SK-N-SH (cell line): ENCODE measurements at regions not wholly inside any gene's neighbourhood (a gene's known extent, or its start where the extent isn't known, plus 50 kb on each side); places are given as distances from the start of the nearest gene placed in this dataset.

ENCODE experiments used
- CTCF ChIA-PET: fragments of 300-600, 350-600 bp; formaldehyde crosslinking; extraction: SDS; loops from one replicate; lab custom pipeline; 2021; lab: Yijun Ruan, JAX
- POLR2A ChIA-PET: fragments of 350-600 bp; sonication (Branson Sonifier 250); formaldehyde crosslinking; extraction: SDS; loops from one replicate; lab custom pipeline; 2020; ENCODE audit warnings: antibody characterized with exemption, inconsistent platforms; lab: Yijun Ruan, JAX
- DNase-seq: peaks from one replicate; pipeline ENCODE4 v3.0.0; 2012
- H2AFZ ChIP-seq: fragments of 200-600 bp; sonication (generic); 2 replicates; pipeline ENCODE4 v1.8.1; 2016; ENCODE audit warnings: antibody characterized with exemption, mild to moderate bottlenecking, low read depth
- H3F3A ChIP-seq: fragments of 200-600 bp; sonication (generic); replicated peaks from 2 replicates; pipeline ENCODE3; 2016; ENCODE audit warnings: antibody characterized with exemption, mild to moderate bottlenecking; ENCODE audit not compliant: insufficient read depth
- H3K27ac ChIP-seq, 2 experiments: fragments of 200-500 bp in 1 of 2; fragments of 200-600 bp in 1 of 2; sonication (Bioruptor generic) in 1 of 2; sonication (generic), shearing (Covaris generic) in 1 of 2; 2 replicates each; pipeline versions ENCODE4 v1.5.1 to v1.6.1; 2014 to 2016; ENCODE audit warnings: low read depth in 2 of 2, inconsistent platforms in 1 of 2, low read length in 1 of 2, mild to moderate bottlenecking in 1 of 2, mixed read lengths in 1 of 2
- H3K27me3 ChIP-seq: fragments of 200-600 bp; sonication (generic), shearing (Covaris generic); 2 replicates; pipeline ENCODE4 v1.6.1; 2016; ENCODE audit warnings: mixed run types; ENCODE audit not compliant: insufficient read depth
- H3K36me3 ChIP-seq, 2 experiments: fragments of 200-500 bp in 1 of 2; fragments of 200-600 bp in 1 of 2; sonication (Bioruptor generic) in 1 of 2; sonication (generic) in 1 of 2; replicated peaks in 1 of 2; 2 replicates each; pipeline versions ENCODE3 to v1.5.1; 2014 to 2016; ENCODE audit warnings: low read length in 1 of 2, mild to moderate bottlenecking in 1 of 2; ENCODE audit not compliant: insufficient read depth in 2 of 2, control insufficient read depth in 1 of 2
- H3K4me1 ChIP-seq, 2 experiments: fragments of 200-500 bp in 1 of 2; fragments of 200-600 bp in 1 of 2; sonication (Bioruptor generic) in 1 of 2; sonication (generic), shearing (Covaris generic) in 1 of 2; 2 replicates each; pipeline versions ENCODE4 v1.5.1 to v1.6.1; 2014 to 2016; ENCODE audit warnings: low read depth in 1 of 2, low read length in 1 of 2, mixed run types in 1 of 2; ENCODE audit not compliant: insufficient read depth in 2 of 2, control insufficient read depth in 1 of 2
- H3K4me2 ChIP-seq: fragments of 200-600 bp; sonication (generic), shearing (Covaris generic); 2 replicates; pipeline ENCODE4 v1.6.1; 2017; ENCODE audit warnings: mixed run types
- H3K4me3 ChIP-seq, 2 experiments: fragments of 200-500 bp in 1 of 2; fragments of 200-600 bp in 1 of 2; sonication (Bioruptor generic) in 1 of 2; sonication (generic), shearing (Covaris generic) in 1 of 2; 2 replicates each; pipeline versions ENCODE4 v1.5.1 to v1.8.1; 2014 to 2016; ENCODE audit warnings: low read depth in 2 of 2, inconsistent platforms in 1 of 2, low read length in 1 of 2, mild to moderate bottlenecking in 1 of 2, mixed read lengths in 1 of 2, moderate library complexity in 1 of 2
- H3K79me2 ChIP-seq: fragments of 200-600 bp; sonication (generic); 2 replicates; pipeline ENCODE4 v1.8.1; 2017; ENCODE audit warnings: mild to moderate bottlenecking; ENCODE audit not compliant: insufficient read depth
- H3K9ac ChIP-seq: fragments of 200-600 bp; sonication (generic); 2 replicates; pipeline ENCODE4 v1.6.1; 2017; ENCODE audit warnings: mixed run types
- H3K9me2 ChIP-seq: fragments of 200-600 bp; sonication (generic); 2 replicates; pipeline ENCODE4 v1.6.1; 2017; ENCODE audit warnings: mixed run types
- H3K9me3 ChIP-seq: fragments of 200-600 bp; sonication (generic); 2 replicates; pipeline ENCODE4 v1.6.1; 2017; ENCODE audit warnings: mixed run types, mild to moderate bottlenecking, moderate library complexity
- H4K20me1 ChIP-seq: fragments of 200-600 bp; sonication (generic); 2 replicates; pipeline ENCODE4 v1.6.1; 2017; ENCODE audit warnings: mild to moderate bottlenecking, mixed run types; ENCODE audit not compliant: insufficient read depth
- CHD2 ChIP-seq: fragments of 150-350 bp; IDR thresholded peaks from 2 replicates; pipeline ENCODE4 v1.6.1; 2018; ENCODE audit warnings: low read length; ENCODE audit not compliant: partially characterized antibody
- EZH2phosphoT487 ChIP-seq: fragments of 200-600 bp; sonication (generic); IDR thresholded peaks from 2 replicates; pipeline ENCODE4 v1.6.1; 2017; ENCODE audit warnings: low read depth, mixed run types, mild to moderate bottlenecking, antibody characterized with exemption, moderate library complexity, borderline replicate concordance
- FOSL2 ChIP-seq: IDR thresholded peaks from 2 replicates; pipeline ENCODE4 v1.4.0; 2012; ENCODE audit warnings: low read depth, mild to moderate bottlenecking, moderate library complexity, borderline replicate concordance
- MAX ChIP-seq: IDR thresholded peaks from 2 replicates; pipeline ENCODE4 v1.4.0; 2012; ENCODE audit warnings: low read depth
- MXI1 ChIP-seq: IDR thresholded peaks from 2 replicates; pipeline ENCODE4 v1.6.1; 2012; ENCODE audit warnings: mild to moderate bottlenecking, low read depth, low read length, improper control_type of control experiment
- NFIC ChIP-seq: IDR thresholded peaks from 2 replicates; pipeline ENCODE4 v1.4.0; 2012; ENCODE audit warnings: borderline replicate concordance
- NRF1 ChIP-seq: IDR thresholded peaks from 2 replicates; pipeline ENCODE4 v1.6.1; 2012; ENCODE audit warnings: low read depth, mild to moderate bottlenecking, low read length
- PBX3 ChIP-seq: IDR thresholded peaks from 2 replicates; pipeline ENCODE4; 2012
- RAD21 ChIP-seq: IDR thresholded peaks from 2 replicates; pipeline ENCODE4 v1.6.1; 2012; ENCODE audit warnings: mild to moderate bottlenecking, low read length
- RFX5 ChIP-seq: IDR thresholded peaks from 2 replicates; pipeline ENCODE4 v1.6.1; 2012; ENCODE audit warnings: mild to moderate bottlenecking, improper control_type of control experiment, low read length
- RXRA ChIP-seq: IDR thresholded peaks from 2 replicates; pipeline ENCODE4 v1.4.0; 2012; ENCODE audit warnings: low read depth, mild to moderate bottlenecking, borderline replicate concordance
- SIN3A ChIP-seq: IDR thresholded peaks from 2 replicates; pipeline ENCODE4 v1.6.1; 2012; ENCODE audit warnings: low read depth, mild to moderate bottlenecking, low read length, moderate library complexity, borderline replicate concordance
- SMC3 ChIP-seq: IDR thresholded peaks from 2 replicates; pipeline ENCODE4 v1.6.1; 2012; ENCODE audit warnings: low read depth, low read length, improper control_type of control experiment
- TAF1 ChIP-seq: IDR thresholded peaks from 2 replicates; pipeline ENCODE4 v1.6.1; 2012; ENCODE audit warnings: low read depth, mild to moderate bottlenecking, low read length, moderate library complexity, borderline replicate concordance
- USF1 ChIP-seq: IDR thresholded peaks from 2 replicates; pipeline ENCODE4 v1.4.0; 2012; ENCODE audit warnings: low read depth, borderline replicate concordance
- YY1 ChIP-seq: IDR thresholded peaks from 2 replicates; pipeline ENCODE4 v1.4.0; 2012; ENCODE audit warnings: low read depth, mild to moderate bottlenecking
- WGBS: methylation state at CpG from one replicate; pipeline ENCODE4 v1.1.6; 2017; ENCODE audit warnings: low lambda C conversion rate; 5-methylcytosine and 5-hydroxymethylcytosine counted together

- Histone ChIP-seq H3K4me3 (no peak overlapping the region), H3K36me3 (no peaks in the 10 kb centered on the region), H3K9ac (no peak overlapping the region), H3K27ac (no peak overlapping the region), H2AFZ (no peak overlapping the region)
- CTCF ChIA-PET, result interaction anchor here (1.2 kb wide), 1 partner anchor 101 kb away, joined by 3 read pairs; no protein-coding TSS in a partner anchor
- WGBS, result 16% methylated on average over 3 of the region's 3 CpGs
- TF ChIP-seq RAD21 (no peak), NFIC (no peak), MAX (no peak), TAF1 (no peak), NRF1 (no peak), SIN3A (no peak), SMC3 (no peak), USF1 (no peak), FOSL2 (no peak), YY1 (no peak), RXRA (no peak), CHD2 (no peak), EZH2phosphoT487 (no peak), RFX5 (no peak), PBX3 (no peak)
- TF ChIP-seq, all 33 proteins: peak for 0
- H3K27me3 ChIP-seq, result peaks cover 6% of the 10 kb centered on the region; the same call in 1 of the 2 replicates
- no peaks in the 10 kb centered on the region for H3K4me1 ChIP-seq
- no peaks in the 10 kb centered on the region for H3K9me3 ChIP-seq
- no peaks in the 10 kb centered on the region for H3K79me2 ChIP-seq
- no peaks in the 10 kb centered on the region for H3K9me2 ChIP-seq
- H3F3A ChIP-seq, result no peaks in the 10 kb centered on the region
- no peaks in the 10 kb centered on the region for H4K20me1 ChIP-seq
- no peak for DNase-seq
- POLR2A ChIA-PET, result no interaction called here
- no peak overlapping the region for H3K4me2 ChIP-seq
Observed at GRCh38 chr1:112268408-112268807, 127.6 kb upstream of the CTTNBP2NL start.

GRCh38 chr1:112271270-112271669, 124.7 kb upstream of the CTTNBP2NL start:
- Histone ChIP-seq H3K4me2 (no peak overlapping the region), H4K20me1 (no peaks in the 10 kb centered on the region)
- CTCF ChIA-PET, result no interaction called here

More at GRCh38 chr1:112271270-112271669, 124.7 kb upstream of the CTTNBP2NL start:
- no peak overlapping the region for H2AFZ ChIP-seq
- no peaks in the 10 kb centered on the region for H3K9me3 ChIP-seq
- TF ChIP-seq EZH2phosphoT487, result no peak
- no peak for TF ChIP-seq MXI1
- H3K9ac ChIP-seq, result no peak overlapping the region
- H3K4me3 ChIP-seq, result no peak overlapping the region
- no peaks in the 10 kb centered on the region for H3K36me3 ChIP-seq
- H3K27me3 ChIP-seq, result peaks cover 6% of the 10 kb centered on the region; the same call in 1 of the 2 replicates
- no peak for DNase-seq
- no peak overlapping the region for H3K27ac ChIP-seq
- H3K4me1 ChIP-seq, result no peaks in the 10 kb centered on the region
- H3F3A ChIP-seq, result no peaks in the 10 kb centered on the region
- POLR2A ChIA-PET, result no interaction called here
- no peaks in the 10 kb centered on the region for H3K79me2 ChIP-seq
- no peaks in the 10 kb centered on the region for H3K9me2 ChIP-seq
- WGBS, result 16% methylated on average over 3 of the region's 3 CpGs
